ENCODE measurements at regions not wholly inside any gene's neighbourhood (a gene's known extent, or its start where the extent isn't known, plus 50 kb on each side); places are given as distances from the start of the nearest gene placed in this dataset.
"Not testable (repeated sequence)": the region's sequence is repeated elsewhere in the genome, so short reads cannot be mapped to it uniquely, and the experiment has no call there.

DNA sequence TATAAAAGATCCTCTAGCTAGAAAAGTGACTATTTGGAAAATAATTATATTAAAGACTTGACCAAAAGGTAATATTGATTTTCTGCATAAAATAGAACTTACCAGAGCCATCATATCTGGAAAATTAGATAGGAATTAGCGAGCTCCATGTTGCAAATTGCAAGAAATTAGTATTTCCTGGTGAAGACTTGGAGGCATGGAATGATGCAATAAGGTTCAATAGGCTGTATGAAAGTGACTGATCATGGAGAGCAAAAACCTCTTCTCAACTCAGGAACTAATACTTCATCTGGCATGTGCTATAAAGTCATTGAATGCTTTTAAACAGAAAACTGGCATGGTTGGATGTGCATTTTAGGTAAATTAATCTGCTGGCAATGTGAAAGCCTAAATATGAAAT, 66.3 kb upstream of the UFM1 start:
- DNase-seq (ENCODE audit: missing footprints) = no peak
- intact Hi-C loops (cut with DNase I) = no loop called here
- ATAC-seq = no peak

DNA sequence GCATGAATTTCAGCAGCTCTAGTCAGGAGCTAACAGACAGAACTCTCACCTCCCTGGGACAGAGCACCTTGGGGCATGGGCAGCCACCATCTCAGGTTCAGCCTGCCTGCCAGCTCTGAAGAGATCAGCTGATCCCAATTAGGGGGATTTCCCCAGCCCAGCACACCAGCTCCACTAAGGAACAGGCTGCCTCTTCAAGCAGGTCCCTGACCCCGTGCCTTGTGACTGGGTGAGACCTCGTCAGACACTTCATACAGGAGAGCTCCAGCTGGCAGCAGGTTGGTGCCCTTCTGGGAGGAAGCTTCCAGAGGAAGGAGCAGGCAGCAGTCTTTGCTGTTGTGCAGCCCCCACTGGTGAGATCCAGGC, 84.5 kb upstream of the UFM1 start:
- no peak for ATAC-seq
- intact Hi-C loops (cut with DNase I) = no loop called here

DNA sequence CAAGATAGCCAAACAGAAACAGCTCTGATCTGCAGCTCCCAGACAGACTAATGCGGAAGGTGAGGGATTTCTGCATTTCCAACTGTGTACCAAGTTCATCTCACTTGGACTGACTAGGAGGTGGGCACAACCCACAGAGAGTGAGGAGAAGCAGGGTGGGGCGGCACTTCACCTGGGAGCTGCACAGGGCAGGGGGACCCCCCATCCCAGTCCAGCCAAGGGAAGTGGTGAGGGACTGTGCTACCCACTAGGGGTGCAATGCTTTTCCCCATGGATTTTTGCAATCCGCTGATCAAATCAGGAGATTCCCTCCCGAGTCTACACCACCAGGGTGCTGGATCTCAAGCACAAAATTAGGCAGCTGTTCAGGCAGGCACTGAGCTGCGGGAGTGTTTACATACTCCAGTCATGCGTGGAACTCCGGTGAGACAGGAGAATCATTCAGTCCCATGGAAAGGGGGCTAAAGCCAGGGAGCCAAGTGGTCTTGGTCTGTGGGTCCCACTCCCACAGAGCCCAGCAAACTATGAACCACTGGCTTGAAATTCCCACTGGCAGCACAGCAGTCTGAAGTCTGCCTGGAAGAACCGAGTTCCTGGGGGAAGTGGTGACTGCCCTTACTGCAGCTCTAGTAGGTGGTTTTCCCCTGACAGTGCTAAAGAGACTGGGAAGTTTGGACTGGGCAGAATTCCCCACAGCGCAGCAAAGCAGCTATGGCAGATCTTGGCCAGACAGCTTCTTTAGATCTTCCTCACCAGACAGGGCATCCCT, 85.1 kb upstream of the UFM1 start:
- DNase-seq (ENCODE audit: missing footprints) = no peak
- intact Hi-C loops (cut with DNase I) = no loop called here
- ATAC-seq = no peak

More for the DNA sequence above, 84.5 kb upstream of the UFM1 start:
- peak; percentile 43 for DNase-seq (ENCODE audit: missing footprints)

DNA sequence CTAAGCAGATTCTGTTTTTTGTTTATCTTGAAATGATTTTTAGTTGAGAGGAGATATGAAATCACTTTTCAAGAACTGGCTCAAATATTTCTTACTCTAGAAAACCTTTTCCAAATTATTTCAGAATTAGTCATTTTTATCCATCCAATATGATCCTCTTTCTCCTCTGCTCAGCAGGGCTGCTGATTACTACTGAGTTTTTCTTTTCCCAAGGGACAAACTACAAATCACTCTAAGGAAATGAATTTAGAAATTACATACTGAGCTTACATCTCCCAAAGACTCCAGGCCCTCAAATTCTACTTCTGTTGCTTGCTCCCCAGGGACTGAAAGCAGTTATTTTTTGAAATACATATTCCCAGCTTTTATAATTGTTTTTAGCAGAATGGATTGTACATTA, 87.4 kb upstream of the UFM1 start:
- intact Hi-C loops (cut with DNase I) = no loop called here
- ATAC-seq (no peak), DNase-seq (ENCODE audit: missing footprints) (no peak)

DNA sequence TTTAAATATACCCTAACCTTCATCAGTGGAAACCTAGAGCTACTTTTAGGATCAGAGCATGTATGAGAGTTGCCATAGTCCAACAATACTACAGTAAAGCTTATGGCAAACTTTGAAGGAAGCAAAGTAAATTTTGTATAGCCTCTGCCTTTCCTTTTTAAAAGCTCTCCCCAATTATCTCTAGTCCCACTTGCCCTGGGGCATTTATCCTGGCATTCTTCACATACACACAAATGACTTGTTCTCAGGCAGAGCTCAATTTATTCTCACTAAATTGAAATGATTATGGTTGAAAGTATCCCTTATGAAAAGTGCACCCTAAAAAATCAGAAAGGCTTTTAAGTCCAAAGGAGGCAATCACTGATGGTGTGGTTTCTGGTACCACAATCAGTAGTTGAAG, 94.1 kb upstream of the UFM1 start:
- DNase-seq (ENCODE audit: missing footprints) = no peak
- intact Hi-C loops (cut with DNase I) = no loop called here
- ATAC-seq = no peak

DNA sequence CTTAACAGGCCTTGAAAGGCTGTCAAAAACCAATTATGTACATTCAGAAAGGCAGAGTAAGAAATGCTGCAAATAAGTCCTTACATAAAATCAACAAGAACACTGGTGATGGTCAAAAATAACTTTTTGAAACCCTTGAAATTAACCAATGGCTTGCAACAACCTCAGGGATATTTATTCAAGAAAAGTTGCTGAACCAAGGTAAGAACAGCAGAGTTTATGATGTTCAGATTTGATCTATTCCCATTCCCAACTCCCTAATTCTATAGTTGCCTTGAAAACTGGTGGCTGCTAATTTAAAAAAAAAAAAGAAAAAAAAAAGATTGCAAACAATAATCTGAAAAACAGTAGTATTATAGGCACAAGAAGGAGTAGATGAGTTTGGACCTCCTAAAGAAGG, 109.8 kb upstream of the UFM1 start:
- ATAC-seq = no peak
- intact Hi-C loops (cut with DNase I) = no loop called here

DNA sequence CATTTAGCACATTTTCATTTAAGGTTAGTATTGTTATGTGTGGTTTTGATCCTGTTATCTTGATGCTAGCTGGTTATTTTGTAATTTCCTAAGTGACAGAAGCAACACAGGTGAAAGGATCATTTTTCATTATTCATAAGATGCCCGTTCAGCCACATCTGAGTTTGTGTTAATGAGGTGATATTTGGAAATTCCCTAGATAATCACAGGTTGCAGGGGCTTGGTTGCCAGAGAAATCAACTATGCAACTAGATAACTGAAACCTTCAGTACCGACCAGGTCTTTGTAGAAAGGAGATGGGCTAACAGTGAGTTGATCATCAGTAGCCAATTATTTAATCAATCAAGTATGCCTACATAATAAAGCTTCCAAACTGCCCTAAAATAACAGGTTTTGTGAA, 121.3 kb upstream of the UFM1 start:
- no peak for DNase-seq (ENCODE audit: missing footprints)
- intact Hi-C loops (cut with DNase I) = loop anchor here (10.0 kb wide), 1 partner anchor 454 kb away; no protein-coding TSS in a partner anchor

More for the DNA sequence above, 109.8 kb upstream of the UFM1 start:
- DNase-seq (ENCODE audit: missing footprints) = no peak

DNA sequence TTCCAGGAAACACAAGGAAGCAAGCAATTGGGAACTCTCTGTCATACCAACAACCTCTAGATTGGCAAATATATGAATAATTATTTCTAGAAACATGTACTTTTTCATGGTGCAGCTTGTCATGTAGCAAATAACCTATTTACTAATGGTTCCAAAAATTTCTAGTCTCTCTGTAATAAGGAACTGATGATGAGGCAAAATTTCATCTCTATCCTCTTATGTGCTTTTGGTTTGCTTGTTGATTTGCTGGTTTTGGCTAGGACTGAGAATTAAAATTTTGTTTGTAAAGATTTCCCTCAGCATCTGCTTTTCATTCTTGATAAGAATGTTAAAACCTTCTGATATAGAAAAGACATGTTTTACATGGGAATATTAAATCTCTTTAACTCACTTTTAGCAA, 123.2 kb upstream of the UFM1 start:
- DNase-seq (ENCODE audit: missing footprints) (no peak), ATAC-seq (no peak)
- intact Hi-C loops (cut with DNase I) = loop anchor here (10.0 kb wide), 1 partner anchor 452 kb away; no protein-coding TSS in a partner anchor

More for the DNA sequence above, 121.3 kb upstream of the UFM1 start:
- ATAC-seq = no peak

DNA sequence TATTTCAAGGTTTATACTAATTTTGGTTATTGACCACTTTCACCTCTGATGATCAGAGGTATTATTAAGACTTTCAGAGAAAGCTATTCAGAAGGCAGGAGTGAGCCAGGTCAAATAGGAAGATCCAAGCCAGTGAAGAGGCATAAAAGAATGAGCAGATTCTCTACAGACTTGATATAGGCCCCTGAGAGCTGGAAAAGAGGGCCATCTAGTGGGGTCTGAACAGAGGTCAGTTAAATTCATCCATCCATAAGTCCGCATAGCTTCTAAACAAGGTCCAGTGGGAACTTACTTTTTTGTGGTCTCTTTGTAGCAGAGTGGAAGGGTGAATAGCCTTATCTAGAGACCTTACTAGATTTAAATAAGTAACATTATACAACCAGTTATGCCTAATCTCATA, 126.6 kb upstream of the UFM1 start:
- intact Hi-C loops (cut with DNase I) = loop anchor here (10.0 kb wide), 1 partner anchor 448 kb away; no protein-coding TSS in a partner anchor
- no peak for DNase-seq (ENCODE audit: missing footprints)
- peak; percentile 23 for ATAC-seq

DNA sequence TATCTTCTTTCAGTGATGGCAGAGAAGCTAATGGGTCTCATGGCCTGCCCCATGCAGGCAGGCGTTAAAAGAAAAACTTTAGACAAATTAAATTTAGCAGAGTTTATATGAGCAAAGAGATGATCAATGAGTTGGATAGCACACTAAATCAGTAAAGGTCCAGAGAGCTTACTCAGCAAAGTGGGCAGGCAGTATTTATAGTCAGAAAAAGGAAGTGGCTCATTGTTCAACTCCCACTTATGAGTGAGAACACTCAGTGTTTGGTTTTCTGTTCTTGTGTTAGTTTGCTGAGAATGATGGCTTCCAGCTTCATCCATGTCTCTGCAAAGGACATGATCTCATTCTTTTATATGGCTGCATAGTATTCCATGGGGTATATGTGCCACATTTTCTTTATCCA, 128.5 kb upstream of the UFM1 start:
- not testable (repeated sequence) for ATAC-seq; DNase-seq (ENCODE audit: missing footprints)
- intact Hi-C loops (cut with DNase I) = loop anchor here (10.0 kb wide), 1 partner anchor 446 kb away; no protein-coding TSS in a partner anchor

DNA sequence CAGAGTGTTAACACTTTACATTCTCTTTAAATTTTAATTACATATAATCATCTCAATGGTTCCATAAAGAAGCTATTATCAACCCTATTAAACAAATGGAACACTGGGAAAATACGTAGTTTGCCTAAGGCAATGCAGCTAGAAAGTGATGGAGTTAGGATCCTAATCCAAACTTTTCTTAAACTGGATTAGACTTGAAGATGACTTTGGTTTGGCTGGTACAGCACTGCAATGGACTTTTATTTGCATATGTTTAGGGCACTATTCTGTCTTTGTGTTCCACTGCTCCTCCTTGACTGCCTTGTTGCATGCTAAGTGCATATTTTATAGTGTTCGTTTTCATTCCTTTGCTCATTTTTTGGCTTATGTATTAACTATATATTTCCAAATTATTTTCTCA, 133.5 kb upstream of the UFM1 start:
- intact Hi-C loops (cut with DNase I) = no loop called here
- DNase-seq (ENCODE audit: missing footprints) (no peak), ATAC-seq (no peak)

DNA sequence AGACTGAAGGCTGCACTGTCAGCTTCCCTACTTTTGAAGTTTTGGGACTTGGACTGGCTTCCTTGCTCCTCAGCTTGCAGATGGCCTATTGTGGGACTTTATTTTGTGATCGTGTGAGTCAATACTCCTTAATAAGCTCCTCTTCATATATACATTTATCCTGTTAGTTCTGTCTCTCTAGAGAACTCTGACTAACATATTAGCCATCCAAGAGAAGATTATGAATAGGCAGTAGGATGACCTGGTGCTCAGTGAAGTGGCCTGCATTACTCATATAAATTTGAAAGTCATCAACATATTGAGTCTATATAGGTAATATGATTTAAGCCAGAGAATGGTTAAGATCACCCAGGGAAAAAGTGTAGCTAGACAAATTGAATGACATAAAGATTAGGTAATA, 136.3 kb upstream of the UFM1 start:
- ATAC-seq = no peak
- intact Hi-C loops (cut with DNase I) = no loop called here
- DNase-seq (ENCODE audit: missing footprints) = no peak

DNA sequence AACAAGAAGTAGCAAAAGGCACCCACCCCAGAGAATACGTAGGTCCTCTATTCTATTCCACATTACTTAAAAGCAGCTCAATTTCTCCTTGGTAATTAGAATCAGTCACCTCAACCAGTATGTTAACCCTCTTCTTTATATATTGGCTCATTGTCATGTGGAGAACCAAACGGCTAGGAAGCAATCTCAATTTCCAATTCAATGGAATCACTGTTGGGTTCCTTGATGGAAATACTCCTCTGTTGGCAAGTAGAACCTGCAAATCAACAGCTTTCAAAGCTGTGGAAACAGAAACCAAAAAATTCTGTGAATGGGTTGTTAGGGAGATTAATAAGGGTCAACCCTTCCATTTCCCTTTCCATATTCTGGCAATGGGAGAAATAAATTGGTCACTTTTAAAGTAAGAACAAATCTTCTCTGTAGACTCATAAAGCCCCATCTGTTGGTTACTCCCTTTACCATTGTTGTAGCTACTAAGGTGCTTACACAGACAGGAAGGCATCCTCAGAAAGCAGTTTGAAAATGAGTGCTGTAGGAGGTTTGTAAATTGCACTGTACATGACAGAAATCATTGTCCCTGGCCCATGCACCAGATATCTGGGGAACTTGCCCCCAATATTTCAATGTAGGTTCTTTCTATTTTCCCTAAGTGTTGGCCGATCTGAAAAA, 138.6 kb upstream of the UFM1 start:
- intact Hi-C loops (cut with DNase I) = no loop called here
- ATAC-seq = no peak
- DNase-seq (ENCODE audit: missing footprints) = no peak

DNA sequence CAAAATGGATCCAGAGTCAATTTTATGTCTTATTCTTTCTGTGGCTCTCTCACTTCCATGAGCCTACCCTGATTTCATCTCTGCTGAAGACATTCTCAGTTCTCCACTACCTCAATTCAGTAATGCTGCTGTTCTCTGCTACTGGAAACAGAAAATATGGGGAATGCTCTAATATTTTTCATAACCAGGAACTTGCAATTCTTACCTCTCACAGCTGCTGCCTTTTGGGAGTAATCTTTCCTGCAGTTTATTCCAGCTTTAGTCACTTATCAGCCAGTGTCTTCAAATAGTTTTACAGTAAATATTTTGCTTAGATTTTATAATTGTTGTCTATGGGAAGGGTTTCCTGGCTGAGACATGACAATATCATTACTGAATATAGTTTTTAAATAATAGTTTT, 145.1 kb upstream of the UFM1 start:
- intact Hi-C loops (cut with DNase I) = no loop called here
- DNase-seq (ENCODE audit: missing footprints) = no peak
- ATAC-seq = no peak

DNA sequence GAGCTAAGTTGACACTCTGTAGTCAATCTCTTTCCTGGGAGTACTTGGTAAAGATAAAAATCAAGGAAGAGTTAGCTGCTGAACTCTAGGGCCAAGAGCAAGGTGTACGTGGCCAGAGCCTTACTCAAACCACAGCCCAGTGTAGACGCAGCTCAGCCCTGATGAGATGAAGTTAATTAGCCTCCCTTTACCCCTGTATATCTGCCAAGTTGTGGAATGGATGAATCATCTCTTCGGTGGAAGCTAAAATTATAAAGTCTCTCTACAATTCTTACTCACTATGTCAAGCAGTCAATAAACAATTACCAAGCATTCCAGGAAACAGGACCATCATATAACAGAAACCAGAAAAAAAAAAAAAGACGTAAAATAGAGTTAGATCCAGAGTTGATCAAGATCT, 146.9 kb upstream of the UFM1 start:
- ATAC-seq (no peak), DNase-seq (ENCODE audit: missing footprints) (no peak)
- intact Hi-C loops (cut with DNase I) = no loop called here

DNA sequence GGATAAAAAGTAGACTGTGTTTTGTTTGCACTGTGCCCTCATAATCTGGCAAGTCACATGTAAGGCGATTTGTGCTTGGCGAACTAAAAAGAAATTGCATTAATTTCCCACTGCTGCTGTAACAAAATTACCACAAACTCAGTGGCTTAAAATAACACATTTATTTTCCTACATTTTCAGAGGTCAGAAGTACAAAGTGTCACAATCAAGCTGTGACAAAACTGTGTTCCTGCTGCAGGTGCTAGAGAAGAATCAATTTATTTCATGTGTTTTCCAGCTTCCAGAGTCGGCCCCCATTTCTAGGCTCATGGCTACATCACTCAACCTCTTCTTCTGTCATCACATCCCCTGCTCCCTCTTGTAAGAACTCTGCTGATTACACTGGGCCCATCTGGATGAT, 158.6 kb upstream of the UFM1 start:
- DNase-seq (ENCODE audit: missing footprints) (no peak), ATAC-seq (no peak)
- intact Hi-C loops (cut with DNase I) = no loop called here

DNA sequence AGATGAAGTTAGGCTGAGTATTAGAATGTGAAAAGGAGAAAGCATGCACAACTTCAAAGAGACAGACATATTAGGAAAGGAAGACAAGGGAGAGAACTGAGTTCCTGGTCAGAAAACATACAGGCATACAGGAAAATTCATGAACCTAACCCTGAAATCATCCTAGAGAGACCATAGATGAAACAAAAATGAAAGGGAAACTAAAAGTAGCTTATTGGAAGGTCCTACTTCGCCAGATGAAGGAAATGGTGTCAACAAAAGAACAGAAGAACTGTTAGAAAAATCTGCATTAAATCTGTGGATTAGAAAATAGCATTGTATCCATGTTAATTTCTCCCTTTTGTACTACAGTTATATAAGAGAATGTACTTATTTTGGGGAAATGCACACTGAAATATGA, 169.0 kb upstream of the UFM1 start:
- intact Hi-C loops (cut with DNase I) = no loop called here
- ATAC-seq = no peak
- no peak for DNase-seq (ENCODE audit: missing footprints)

DNA sequence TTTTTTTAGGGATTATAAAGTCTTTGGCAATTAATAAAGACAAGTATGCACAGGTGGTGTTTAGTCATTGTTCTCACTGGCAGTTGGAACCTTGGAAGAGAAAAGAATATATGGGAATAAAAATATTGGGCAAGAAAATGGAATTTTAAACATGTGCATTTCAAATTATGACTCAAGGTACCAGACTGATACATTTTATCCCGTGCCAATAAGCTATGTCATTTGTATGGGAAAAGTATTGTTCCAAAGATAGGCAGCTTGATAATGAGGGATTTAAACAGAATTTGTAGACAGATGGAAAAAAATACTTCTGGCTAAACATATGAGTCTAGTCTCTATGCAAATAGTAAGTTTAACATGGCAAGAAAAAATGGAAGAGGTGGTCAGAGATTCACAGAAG, 169.5 kb upstream of the UFM1 start:
- intact Hi-C loops (cut with DNase I) = no loop called here
- no peak for DNase-seq (ENCODE audit: missing footprints)
- no peak for ATAC-seq

DNA sequence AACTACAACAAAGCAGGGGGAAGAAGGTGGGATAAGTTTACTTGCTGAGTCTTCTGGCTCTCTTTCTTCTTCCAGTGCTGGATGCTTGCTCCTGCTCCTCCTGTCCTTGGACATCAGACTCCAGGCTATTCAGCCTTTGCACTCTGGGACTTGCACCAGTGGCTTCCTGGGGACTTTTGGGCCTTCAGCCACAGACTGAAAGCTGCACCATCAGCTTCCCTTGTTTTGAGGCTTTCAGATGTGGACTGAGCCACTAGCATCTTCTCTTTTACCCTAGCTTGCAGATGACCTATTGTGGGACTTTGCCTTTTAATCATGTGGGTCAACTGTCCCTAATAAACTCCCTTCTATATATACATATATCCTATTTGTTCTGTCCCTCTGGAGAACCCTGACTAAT, 173.0 kb upstream of the UFM1 start:
- DNase-seq (ENCODE audit: missing footprints) (no peak), ATAC-seq (no peak)
- intact Hi-C loops (cut with DNase I) = no loop called here

DNA sequence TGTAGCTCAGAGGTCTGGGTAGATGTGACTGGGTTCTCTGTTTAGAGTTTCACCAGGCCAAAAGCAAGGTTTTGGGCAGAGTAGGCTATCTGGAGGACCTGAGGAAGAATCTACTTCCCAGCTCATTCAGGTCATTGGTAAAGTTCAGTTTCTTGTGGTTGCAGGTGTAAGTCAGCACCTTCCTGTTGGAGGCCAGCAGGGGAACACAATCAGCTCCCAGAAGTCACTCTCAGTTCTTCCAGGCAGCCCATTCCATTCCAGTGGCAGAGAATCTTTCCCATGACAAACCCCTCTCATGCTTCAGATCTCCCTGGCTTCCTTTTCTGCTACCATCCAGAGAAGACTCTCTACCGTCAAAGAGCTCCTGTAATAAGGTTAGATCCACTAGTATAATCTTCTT, 176.2 kb upstream of the UFM1 start:
- intact Hi-C loops (cut with DNase I) = no loop called here
- ATAC-seq (no peak), DNase-seq (ENCODE audit: missing footprints) (no peak)
